GM23338 (cell line): ENCODE measurements at regions not wholly inside any gene's neighbourhood (a gene's known extent, or its start where the extent isn't known, plus 50 kb on each side); places are given as distances from the start of the nearest gene placed in this dataset.

Experiments
- ATAC-seq: fragments of 200-7000 bp; cut with Tn5 transposase; 3 replicates; pipeline ENCODE4 v1.9.1; 2020
- DNase-seq: peaks from one replicate; pipeline ENCODE4 v3.0.0-alpha.2; 2015; ENCODE audit warnings: low spot score
- H2AFZ ChIP-seq: fragments of 200-600 bp; sonication (generic); 2 replicates; pipeline ENCODE4 v1.8.0; 2016; ENCODE audit warnings: antibody characterized with exemption, mild to moderate bottlenecking, moderate library complexity
- H3F3A ChIP-seq: fragments of 200-600 bp; sonication (generic); replicated peaks from 2 replicates; pipeline ENCODE4 v1.8.0; 2017; ENCODE audit warnings: antibody characterized with exemption, mixed run types, low read depth
- H3K27ac ChIP-seq: fragments of 200-600 bp; sonication (generic); 2 replicates; pipeline ENCODE4 v1.6.1; 2016; ENCODE audit warnings: low read depth
- H3K27me3 ChIP-seq: fragments of 200-600 bp; sonication (generic); 2 replicates; pipeline ENCODE4 v1.8.0; 2016; ENCODE audit warnings: mild to moderate bottlenecking, mixed run types, moderate library complexity; ENCODE audit not compliant: insufficient read depth
- H3K36me3 ChIP-seq: fragments of 200-600 bp; sonication (generic); 2 replicates; pipeline ENCODE4 v1.8.0; 2016; ENCODE audit warnings: mild to moderate bottlenecking; ENCODE audit not compliant: insufficient read depth
- H3K4me1 ChIP-seq: fragments of 200-600 bp; sonication (generic); 2 replicates; pipeline ENCODE4 v1.8.0; 2016; ENCODE audit warnings: mild to moderate bottlenecking, moderate library complexity; ENCODE audit not compliant: insufficient read depth
- H3K4me2 ChIP-seq: fragments of 200-600 bp; sonication (generic); 2 replicates; pipeline ENCODE4 v1.7.1; 2017; ENCODE audit warnings: mixed run types
- H3K4me3 ChIP-seq: fragments of 200-600 bp; sonication (generic); 2 replicates; pipeline ENCODE4 v1.6.1; 2016; ENCODE audit warnings: mixed run types
- H3K79me2 ChIP-seq: fragments of 200-600 bp; sonication (generic); replicated peaks from 2 replicates; pipeline ENCODE4 v1.8.0; 2017; ENCODE audit warnings: mild to moderate bottlenecking; ENCODE audit not compliant: insufficient read depth
- H3K9me2 ChIP-seq: fragments of 200-600 bp; sonication (generic); 2 replicates; pipeline ENCODE4 v1.8.0; 2017; ENCODE audit not compliant: insufficient read depth
- H4K20me1 ChIP-seq: fragments of 200-600 bp; sonication (generic); replicated peaks from 2 replicates; pipeline ENCODE4 v1.8.0; 2017; ENCODE audit warnings: mild to moderate bottlenecking; ENCODE audit not compliant: insufficient read depth
- H3K27ac Mint-ChIP-seq: 2 replicates; pipeline ENCODE4 v1.8.0; 2020; ENCODE audit warnings: inconsistent platforms, mild to moderate bottlenecking, moderate library complexity, mixed read lengths
- H3K27me3 Mint-ChIP-seq: 3 replicates; pipeline ENCODE4 v1.8.0; 2022; ENCODE audit warnings: low read depth, mild to moderate bottlenecking, moderate library complexity, mixed read lengths, inconsistent platforms; ENCODE audit not compliant: insufficient read depth, poor library complexity
- H3K36me3 Mint-ChIP-seq: 3 replicates; pipeline ENCODE4 v1.8.0; 2021; ENCODE audit warnings: low read depth, mild to moderate bottlenecking, inconsistent platforms, moderate library complexity, mixed read lengths
- H3K4me1 Mint-ChIP-seq: 3 replicates; pipeline ENCODE4 v1.8.0; 2020; ENCODE audit warnings: mild to moderate bottlenecking, inconsistent platforms, mixed read lengths
- H3K4me3 Mint-ChIP-seq: 3 replicates; pipeline ENCODE4 v1.8.0; 2021; ENCODE audit warnings: moderate library complexity, mild to moderate bottlenecking, inconsistent platforms, mixed read lengths
- H3K9me3 Mint-ChIP-seq: 3 replicates; pipeline ENCODE4 v1.8.0; 2020; ENCODE audit warnings: moderate library complexity, mild to moderate bottlenecking, inconsistent platforms, mixed read lengths
- CREB1 ChIP-seq: fragments of 250-450 bp; sonication (Bioruptor Pico); IDR thresholded peaks from 2 replicates; pipeline ENCODE4 v1.5.0; 2020; ENCODE audit warnings: low read depth, mild to moderate bottlenecking, moderate library complexity
- CTCF ChIP-seq, 2 experiments: fragments of 200-600 bp in 1 of 2; sonication (generic) in 1 of 2; conservative IDR thresholded peaks; 2 replicates each; pipeline versions ENCODE4 v1.5.1 to v1.6.1; 2016 to 2017; ENCODE audit warnings: antibody characterized with exemption in 2 of 2, low read depth in 2 of 2, mild to moderate bottlenecking in 2 of 2, moderate library complexity in 1 of 2
- ETS1 ChIP-seq: IDR thresholded peaks from 2 replicates; pipeline ENCODE4 v1.6.1; 2016; ENCODE audit warnings: antibody characterized with exemption
- EZH2 ChIP-seq: fragments of 200-600 bp; sonication (generic); IDR thresholded peaks from one replicate; pipeline ENCODE4 v1.8.0; 2017; ENCODE audit warnings: antibody characterized with exemption, mild to moderate bottlenecking, low read depth; ENCODE audit not compliant: unreplicated experiment
- EZH2phosphoT487 ChIP-seq: fragments of 200-600 bp; sonication (generic); IDR thresholded peaks from one replicate; pipeline ENCODE4 v1.8.1; 2018; ENCODE audit warnings: antibody characterized with exemption; ENCODE audit not compliant: unreplicated experiment
- JUNB ChIP-seq: IDR thresholded peaks from one replicate; pipeline ENCODE4 v1.6.1; 2016; ENCODE audit warnings: antibody characterized with exemption; ENCODE audit not compliant: unreplicated experiment
- NANOG ChIP-seq: IDR thresholded peaks from 2 replicates; pipeline ENCODE4 v1.6.1; 2016; ENCODE audit warnings: antibody characterized with exemption, borderline replicate concordance
- POLR2AphosphoS5 ChIP-seq: IDR thresholded peaks from 2 replicates; pipeline ENCODE4 v1.6.1; 2016; ENCODE audit warnings: antibody characterized with exemption, low read depth
- REST ChIP-seq: IDR thresholded peaks from one replicate; pipeline ENCODE4 v1.6.1; 2018; ENCODE audit warnings: antibody characterized with exemption; ENCODE audit not compliant: unreplicated experiment
- STAT1 ChIP-seq: IDR thresholded peaks from one replicate; pipeline ENCODE4 v1.6.1; 2016; ENCODE audit warnings: antibody characterized with exemption; ENCODE audit not compliant: unreplicated experiment
- ZNF114 ChIP-seq: fragments of 250-450 bp; sonication (Bioruptor Pico); IDR thresholded peaks from 2 replicates; pipeline ENCODE4 v1.5.0; 2020; ENCODE audit warnings: mild to moderate bottlenecking, moderate library complexity
- ZNF331 ChIP-seq: fragments of 250-450 bp; sonication (Bioruptor Pico); IDR thresholded peaks from 2 replicates; pipeline ENCODE4 v1.5.0; 2020; ENCODE audit warnings: low read depth, mild to moderate bottlenecking, moderate library complexity
- ZNF462 ChIP-seq: fragments of 250-450 bp; sonication (Bioruptor Pico); IDR thresholded peaks from 2 replicates; pipeline ENCODE4 v1.5.0; 2020; ENCODE audit warnings: mild to moderate bottlenecking, moderate library complexity

GRCh38 chr1:87950369-87950768, 621.7 kb downstream of the LMO4 start:
- Histone ChIP-seq H3K27me3 (no peaks in the 10 kb centered on the region), H4K20me1 (no peaks in the 10 kb centered on the region), H3K9me2 (no peaks in the 10 kb centered on the region), H3K36me3 (no peaks in the 10 kb centered on the region; the same call in 1 of the 2 replicates), H2AFZ (no peak overlapping the region), H3K79me2 (no peaks in the 10 kb centered on the region), H3K27ac (no peak overlapping the region), H3K4me1 (no peaks in the 10 kb centered on the region; the same call in 1 of the 2 replicates), H3K4me3 (no peak overlapping the region), H3F3A (no peaks in the 10 kb centered on the region), H3K4me2 (no peak overlapping the region)
- H3K27me3 Mint-ChIP-seq: peaks cover 2% of the 10 kb centered on the region
- H3K9me3 Mint-ChIP-seq: no peaks in the 10 kb centered on the region
- no peak for DNase-seq
- ATAC-seq: no peak
- H3K4me3 Mint-ChIP-seq: no peak overlapping the region
- TF ChIP-seq POLR2AphosphoS5 (no peak), ZNF462 (CRISPR knock-in tag) (no peak), ZNF114 (CRISPR knock-in tag) (no peak), EZH2phosphoT487 (no peak), ZNF331 (no peak), REST (no peak), EZH2 (no peak), STAT1 (no peak), CTCF (conservative IDR thresholded peaks at IDR 0.05; ENCODE audit: low read depth in 2 of 2) (no peak), NANOG (no peak), JUNB (no peak), CREB1 (CRISPR knock-in tag) (no peak), ETS1 (no peak)
- peaks cover 13% of the 10 kb centered on the region for H3K4me1 Mint-ChIP-seq
- no peaks in the 10 kb centered on the region for H3K36me3 Mint-ChIP-seq
- H3K27ac Mint-ChIP-seq: no peak overlapping the region
